ENCODE measurements at regions not wholly inside any gene's neighbourhood (a gene's known extent, or its start where the extent isn't known, plus 50 kb on each side); places are given as distances from the start of the nearest gene placed in this dataset.

GRCh38 chr17:79156463-79157095, 82.0 kb downstream of the ENGASE start:
- TF ChIP-seq CTCF (IDR thresholded peaks at IDR 0.05; ENCODE audit: low read depth, low read length) (no peak), MYC (IDR thresholded peaks at IDR 0.05; ENCODE audit: low read depth, low read length) (no peak)
